ENCODE measurements at regions not wholly inside any gene's neighbourhood (a gene's known extent, or its start where the extent isn't known, plus 50 kb on each side); places are given as distances from the start of the nearest gene placed in this dataset.

GRCh38 chr11:105381941-105382340 lies 227.9 kb upstream of the GRIA4 start:
- ATAC-seq (ENCODE audit: insufficient read depth, low read depth) (no peak), DNase-seq (no peak)
- Histone ChIP-seq H3K4me2 (ENCODE audit: insufficient read depth, low read length) (no peak overlapping the region), H3K79me2 (ENCODE audit: insufficient read depth, low read length) (no peaks in the 10 kb centered on the region), H4K20me1 (ENCODE audit: insufficient read depth, low read length) (no peaks in the 10 kb centered on the region), H3K4me3 (ENCODE audit: low read depth in 1 of 2, low read length in 2 of 2) (no peak overlapping the region), H3K36me3 (ENCODE audit: insufficient read depth, low read length) (no peaks in the 10 kb centered on the region), H3K27ac (ENCODE audit: low read length) (no peak overlapping the region), H3K9me3 (ENCODE audit: insufficient read depth, low read length, severe bottlenecking) (no peaks in the 10 kb centered on the region), H3K9ac (ENCODE audit: low read depth, low read length) (no peak overlapping the region), H3K27me3 (ENCODE audit: insufficient read depth, low read length, poor library complexity) (no peaks in the 10 kb centered on the region), H2AFZ (ENCODE audit: low read depth, low read length) (no peak overlapping the region), H3K4me1 (ENCODE audit: insufficient read depth, low read length) (no peaks in the 10 kb centered on the region)
- TF ChIP-seq CTCF (IDR thresholded peaks at IDR 0.05; ENCODE audit: borderline replicate concordance, extremely low read depth, low read length, poor library complexity, severe bottlenecking) (no peak), EZH2 (IDR thresholded peaks at IDR 0.05; ENCODE audit: borderline replicate concordance, low read depth, low read length, severe bottlenecking) (no peak)

GRCh38 chr11:105377870-105378269 lies 232.0 kb upstream of the GRIA4 start:
- Histone ChIP-seq H3K27ac (ENCODE audit: low read length) (no peak overlapping the region), H3K79me2 (ENCODE audit: insufficient read depth, low read length) (no peaks in the 10 kb centered on the region), H3K27me3 (ENCODE audit: insufficient read depth, low read length, poor library complexity) (no peaks in the 10 kb centered on the region), H4K20me1 (ENCODE audit: insufficient read depth, low read length) (no peaks in the 10 kb centered on the region), H3K4me1 (ENCODE audit: insufficient read depth, low read length) (no peaks in the 10 kb centered on the region), H3K4me3 (ENCODE audit: low read depth in 1 of 2, low read length in 2 of 2) (no peak overlapping the region), H2AFZ (ENCODE audit: low read depth, low read length) (no peak overlapping the region), H3K9ac (ENCODE audit: low read depth, low read length) (no peak overlapping the region), H3K36me3 (ENCODE audit: insufficient read depth, low read length) (no peaks in the 10 kb centered on the region), H3K9me3 (ENCODE audit: insufficient read depth, low read length, severe bottlenecking) (peaks cover 5% of the 10 kb centered on the region), H3K4me2 (ENCODE audit: insufficient read depth, low read length) (no peak overlapping the region)
- no peak for ATAC-seq (ENCODE audit: insufficient read depth, low read depth)
- no peak for DNase-seq
- TF ChIP-seq CTCF (IDR thresholded peaks at IDR 0.05; ENCODE audit: borderline replicate concordance, extremely low read depth, low read length, poor library complexity, severe bottlenecking) (no peak), EZH2 (IDR thresholded peaks at IDR 0.05; ENCODE audit: borderline replicate concordance, low read depth, low read length, severe bottlenecking) (no peak)

- Histone ChIP-seq H2AFZ (ENCODE audit: low read depth, low read length) (no peak overlapping the region), H3K27me3 (ENCODE audit: insufficient read depth, low read length, poor library complexity) (no peaks in the 10 kb centered on the region), H3K9me3 (ENCODE audit: insufficient read depth, low read length, severe bottlenecking) (peaks cover 5% of the 10 kb centered on the region), H3K36me3 (ENCODE audit: insufficient read depth, low read length) (no peaks in the 10 kb centered on the region), H3K4me1 (ENCODE audit: insufficient read depth, low read length) (no peaks in the 10 kb centered on the region), H3K79me2 (ENCODE audit: insufficient read depth, low read length) (no peaks in the 10 kb centered on the region), H4K20me1 (ENCODE audit: insufficient read depth, low read length) (no peaks in the 10 kb centered on the region), H3K27ac (ENCODE audit: low read length) (no peak overlapping the region), H3K4me2 (ENCODE audit: insufficient read depth, low read length) (no peak overlapping the region), H3K4me3 (ENCODE audit: low read depth in 1 of 2, low read length in 2 of 2) (no peak overlapping the region), H3K9ac (ENCODE audit: low read depth, low read length) (no peak overlapping the region)
- no peak for ATAC-seq (ENCODE audit: insufficient read depth, low read depth)
- no peak for TF ChIP-seq EZH2 (IDR thresholded peaks at IDR 0.05; ENCODE audit: borderline replicate concordance, low read depth, low read length, severe bottlenecking)
- DNase-seq = no peak
These were observed 232.6 kb upstream of the CARD18 start for GRCh38 chr11:105372206-105372605.

GRCh38 chr11:105371311-105371710 lies 231.7 kb upstream of the CARD18 start:
- Histone ChIP-seq H2AFZ (ENCODE audit: low read depth, low read length) (no peak overlapping the region), H3K79me2 (ENCODE audit: insufficient read depth, low read length) (no peaks in the 10 kb centered on the region), H3K27ac (ENCODE audit: low read length) (no peak overlapping the region), H3K27me3 (ENCODE audit: insufficient read depth, low read length, poor library complexity) (no peaks in the 10 kb centered on the region), H3K4me2 (ENCODE audit: insufficient read depth, low read length) (no peak overlapping the region), H4K20me1 (ENCODE audit: insufficient read depth, low read length) (no peaks in the 10 kb centered on the region), H3K9me3 (ENCODE audit: insufficient read depth, low read length, severe bottlenecking) (peaks cover 5% of the 10 kb centered on the region), H3K4me3 (ENCODE audit: low read depth in 1 of 2, low read length in 2 of 2) (no peak overlapping the region), H3K4me1 (ENCODE audit: insufficient read depth, low read length) (no peaks in the 10 kb centered on the region), H3K9ac (ENCODE audit: low read depth, low read length) (no peak overlapping the region), H3K36me3 (ENCODE audit: insufficient read depth, low read length) (no peaks in the 10 kb centered on the region)
- ATAC-seq (ENCODE audit: insufficient read depth, low read depth) (no peak), DNase-seq (no peak)
- no peak for TF ChIP-seq EZH2 (IDR thresholded peaks at IDR 0.05; ENCODE audit: borderline replicate concordance, low read depth, low read length, severe bottlenecking)
- no peak for TF ChIP-seq CTCF (IDR thresholded peaks at IDR 0.05; ENCODE audit: borderline replicate concordance, extremely low read depth, low read length, poor library complexity, severe bottlenecking)

Data from DND-41 (cell line).